Ovary (tissue), 3 donors: ENCODE measurements at regions not wholly inside any gene's neighbourhood (a gene's known extent, or its start where the extent isn't known, plus 50 kb on each side); places are given as distances from the start of the nearest gene placed in this dataset.

ENCODE experiments used
- CTCF ChIP-seq, 3 donors: fragments of 450-650 bp in 2 of 3; fragments of 200-600 bp in 1 of 3; IDR thresholded peaks; one replicate each; pipeline versions ENCODE4 v1.5.1 to v1.8.0; 2016 to 2022; ENCODE audit warnings: antibody characterized with exemption in 3 of 3, mild to moderate bottlenecking in 1 of 3
- EP300 ChIP-seq: sonication (generic); formaldehyde crosslinking; IDR thresholded peaks from one replicate; pipeline ENCODE4 v1.6.1; 2017; ENCODE audit warnings: antibody characterized with exemption
- POLR2A ChIP-seq: fragments of 450-650 bp; IDR thresholded peaks from one replicate; pipeline ENCODE4 v1.6.1; 2017; ENCODE audit warnings: antibody characterized with exemption, mild to moderate bottlenecking, moderate library complexity
- donor health status: DM: no; HTN: no; CAD: no.

GRCh38 chr5:116939641-116940040, 365.0 kb upstream of the SEMA6A start:
- TF ChIP-seq CTCF (IDR thresholded peaks at IDR 0.05), result no peak
- TF ChIP-seq POLR2A, result no peak
- TF ChIP-seq EP300, result no peak
